ENCODE measurements at regions not wholly inside any gene's neighbourhood (a gene's known extent, or its start where the extent isn't known, plus 50 kb on each side); places are given as distances from the start of the nearest gene placed in this dataset.
"Not testable (repeated sequence)": the region's sequence is repeated elsewhere in the genome, so short reads cannot be mapped to it uniquely, and the experiment has no call there.

DNA sequence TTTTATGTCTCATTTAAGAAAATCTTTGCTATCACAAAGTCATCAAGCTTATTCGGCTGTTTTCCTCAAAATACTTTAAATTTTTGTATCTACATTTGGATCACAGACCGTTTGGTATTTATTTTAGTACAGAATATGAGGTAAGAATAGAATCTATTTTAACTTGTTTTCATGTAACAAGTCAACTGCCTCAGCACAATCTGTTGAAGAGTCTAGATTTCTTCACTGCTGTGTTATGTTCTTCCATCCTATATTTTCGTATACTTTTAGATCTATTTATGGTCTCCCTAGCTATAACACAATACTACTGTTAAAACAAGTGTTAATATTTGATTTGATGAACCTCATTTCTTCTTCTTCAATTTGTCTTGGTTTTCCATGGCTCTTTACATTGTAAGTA is 61.6 kb upstream of the SGCG start:
- ChIA-PET POLR2A (no interaction called here), CTCF (no interaction called here)
- no peak overlapping the region for H3K4me2 ChIP-seq (replicated peaks; ENCODE audit: low read depth, low read length, poor library complexity, severe bottlenecking)
- no peak for ATAC-seq (ENCODE audit: low read depth)
- no CpG with 5 or more reads among the region's 3 CpGs for WGBS (ENCODE audit: insufficient coverage)
- Mint-ChIP-seq H3K9me3 (ENCODE audit: insufficient read depth) (peaks cover 9% of the 10 kb centered on the region), H3K4me1 (no peaks in the 10 kb centered on the region), H3K4me3 (no peak overlapping the region), H3K27me3 (no peaks in the 10 kb centered on the region), H3K27ac (no peak overlapping the region)
- H2AFZ ChIP-seq (ENCODE audit: insufficient read depth, low read depth, low read length, poor library complexity, severe bottlenecking) = no peak overlapping the region
- intact Hi-C loops (cut with micrococcal nuclease) = no loop called here
- H3K9ac ChIP-seq (ENCODE audit: low read length) = no peak overlapping the region
- no peaks in the 10 kb centered on the region for H4K20me1 ChIP-seq (ENCODE audit: control insufficient read depth, insufficient read depth, low read length, poor library complexity, severe bottlenecking)
- TF ChIP-seq EZH2 (IDR thresholded peaks at IDR 0.05; ENCODE audit: borderline replicate concordance, insufficient read depth, low read depth, low read length, poor library complexity, severe bottlenecking) (no peak), CTCF (IDR thresholded peaks at IDR 0.05) (no peak)
- H3K9me3 ChIP-seq (ENCODE audit: control extremely low read depth in 1 of 3, control insufficient read depth in 2 of 3, insufficient read depth in 1 of 3, low read length in 2 of 3) = no peaks in the 10 kb centered on the region
- no peaks in the 10 kb centered on the region for H3K4me1 ChIP-seq (ENCODE audit: control insufficient read depth in 2 of 2, insufficient read depth in 2 of 2, low read length in 2 of 2)
- no peaks in the 10 kb centered on the region for H3K27me3 ChIP-seq (replicated peaks in 1 of 4; ENCODE audit: control extremely low read depth in 1 of 4, control insufficient read depth in 3 of 4, insufficient read depth in 4 of 4, low read length in 3 of 4)
- no peak overlapping the region for H3K4me3 ChIP-seq (ENCODE audit: control extremely low read depth in 1 of 5, extremely low read depth in 1 of 5, insufficient read depth in 1 of 5, low read depth in 2 of 5, low read length in 4 of 5)
- DNase-seq = no peak
- H3K79me2 ChIP-seq (ENCODE audit: control insufficient read depth, insufficient read depth, low read length) = no peaks in the 10 kb centered on the region
- H3K27ac ChIP-seq (ENCODE audit: low read length in 2 of 2) = no peak overlapping the region
- H3K36me3 ChIP-seq (replicated peaks in 1 of 2; ENCODE audit: control extremely low read depth in 1 of 2, control insufficient read depth in 1 of 2, extremely low read depth in 1 of 2, insufficient read depth in 2 of 2, low read length in 1 of 2) = no peaks in the 10 kb centered on the region

- H3K27ac ChIP-seq (ENCODE audit: low read length in 2 of 2); H3K4me3 Mint-ChIP-seq; H3K27me3 Mint-ChIP-seq; CTCF ChIA-PET; H3K36me3 ChIP-seq (replicated peaks in 1 of 2; ENCODE audit: control extremely low read depth in 1 of 2, control insufficient read depth in 1 of 2, extremely low read depth in 1 of 2, insufficient read depth in 2 of 2, low read length in 1 of 2); H3K4me1 ChIP-seq (ENCODE audit: control insufficient read depth in 2 of 2, insufficient read depth in 2 of 2, low read length in 2 of 2); ATAC-seq (ENCODE audit: low read depth); H3K4me2 ChIP-seq (replicated peaks; ENCODE audit: low read depth, low read length, poor library complexity, severe bottlenecking); H3K27ac Mint-ChIP-seq; H3K9me3 Mint-ChIP-seq (ENCODE audit: insufficient read depth); H4K20me1 ChIP-seq (ENCODE audit: control insufficient read depth, insufficient read depth, low read length, poor library complexity, severe bottlenecking); H3K27me3 ChIP-seq (replicated peaks in 1 of 4; ENCODE audit: control extremely low read depth in 1 of 4, control insufficient read depth in 3 of 4, insufficient read depth in 4 of 4, low read length in 3 of 4); H3K9me3 ChIP-seq (ENCODE audit: control extremely low read depth in 1 of 3, control insufficient read depth in 2 of 3, insufficient read depth in 1 of 3, low read length in 2 of 3); intact Hi-C loops (cut with micrococcal nuclease); H3K4me1 Mint-ChIP-seq; POLR2A ChIA-PET; H3K9ac ChIP-seq (ENCODE audit: low read length); DNase-seq; H3K4me3 ChIP-seq (ENCODE audit: control extremely low read depth in 1 of 5, extremely low read depth in 1 of 5, insufficient read depth in 1 of 5, low read depth in 2 of 5, low read length in 4 of 5); H3K79me2 ChIP-seq (ENCODE audit: control insufficient read depth, insufficient read depth, low read length); H2AFZ ChIP-seq (ENCODE audit: insufficient read depth, low read depth, low read length, poor library complexity, severe bottlenecking): not testable (repeated sequence)
- 96% methylated on average over 16 of the region's 26 CpGs for WGBS (ENCODE audit: insufficient coverage)
Measured at GRCh38 chr13:23127540-23127939, 53.2 kb upstream of the SGCG start.

Data from B cell (primary cell).